ENCODE measurements at regions not wholly inside any gene's neighbourhood (a gene's known extent, or its start where the extent isn't known, plus 50 kb on each side); places are given as distances from the start of the nearest gene placed in this dataset.

DNA sequence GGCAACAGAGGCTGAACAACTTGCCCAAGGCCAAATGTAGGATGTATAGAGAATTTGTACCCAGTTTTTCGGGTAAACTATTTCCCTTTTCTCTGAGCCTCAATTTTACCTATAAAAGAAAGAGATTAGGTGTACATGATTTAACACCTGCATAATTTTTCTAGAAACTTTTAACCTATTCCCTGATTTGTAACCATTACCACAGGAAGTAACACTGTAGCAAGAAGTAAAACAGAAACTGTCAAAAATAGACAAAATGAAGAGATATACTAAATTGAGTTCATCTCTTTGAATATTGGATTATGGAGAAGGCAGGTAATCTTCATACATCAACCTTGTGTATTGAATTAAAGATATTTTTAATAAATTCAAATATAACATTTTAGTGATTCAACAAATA is 136.2 kb downstream of the ZC3H11B start:
- no peak for DNase-seq (ENCODE audit: low spot score)

DNA sequence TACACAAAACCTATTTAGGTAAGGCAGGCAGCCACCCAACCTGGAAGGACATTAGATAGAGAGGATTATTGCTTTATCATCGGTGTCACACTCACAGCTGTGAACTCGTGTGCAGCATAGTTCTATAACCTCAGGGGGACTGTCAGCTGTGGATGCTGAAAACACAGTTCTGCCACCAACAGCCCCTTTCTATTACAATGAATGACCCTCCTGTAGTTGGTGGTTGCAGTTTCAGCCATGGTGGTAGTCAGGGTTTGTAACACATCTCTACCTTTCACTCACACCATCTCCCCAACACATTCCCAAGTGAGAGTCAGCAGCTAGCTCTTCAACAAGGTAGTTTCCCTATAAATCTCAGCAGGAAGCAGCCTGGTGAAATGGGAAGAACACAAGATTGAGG is 136.8 kb downstream of the ZC3H11B start:
- DNase-seq (ENCODE audit: low spot score) = no peak

DNA sequence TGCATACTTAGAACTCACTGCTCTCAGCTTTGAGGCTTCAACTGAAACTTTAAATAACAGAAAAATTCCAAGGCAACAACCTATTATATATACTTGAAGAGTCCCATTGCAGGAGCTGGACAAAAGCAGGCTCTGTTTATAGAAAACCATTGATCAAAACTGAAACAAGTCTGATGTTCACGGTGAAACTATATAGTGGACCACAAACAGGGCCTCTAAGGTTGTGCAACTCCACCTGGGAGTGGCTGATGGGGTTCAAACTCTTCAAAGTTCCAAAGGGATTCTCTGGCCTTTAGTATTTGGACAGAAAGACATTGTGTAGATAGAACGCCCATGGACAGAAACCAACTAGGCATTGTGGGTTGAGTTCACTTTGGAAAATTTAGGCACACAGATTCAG is 140.3 kb downstream of the ZC3H11B start:
- DNase-seq (ENCODE audit: low spot score) = no peak

DNA sequence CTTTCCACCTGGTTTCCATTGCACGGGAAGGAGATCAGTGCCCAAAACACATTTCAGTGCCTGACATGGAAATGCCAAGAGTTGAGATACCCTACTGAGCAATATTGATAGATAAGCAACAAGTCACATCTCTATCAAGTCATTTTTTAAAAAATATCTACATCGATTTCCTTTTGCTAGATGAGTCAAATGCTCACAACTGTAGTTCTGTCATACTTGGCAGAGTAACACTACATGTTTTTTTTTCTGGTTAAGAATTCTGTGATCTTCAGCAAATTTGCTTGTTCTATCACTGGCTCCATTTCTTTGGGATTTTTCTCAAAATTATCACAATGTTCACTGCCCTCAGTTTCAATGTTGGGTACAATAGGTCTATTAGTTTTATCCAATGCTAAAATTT is 145.4 kb downstream of the ZC3H11B start:
- DNase-seq (ENCODE audit: low spot score) = no peak

DNA sequence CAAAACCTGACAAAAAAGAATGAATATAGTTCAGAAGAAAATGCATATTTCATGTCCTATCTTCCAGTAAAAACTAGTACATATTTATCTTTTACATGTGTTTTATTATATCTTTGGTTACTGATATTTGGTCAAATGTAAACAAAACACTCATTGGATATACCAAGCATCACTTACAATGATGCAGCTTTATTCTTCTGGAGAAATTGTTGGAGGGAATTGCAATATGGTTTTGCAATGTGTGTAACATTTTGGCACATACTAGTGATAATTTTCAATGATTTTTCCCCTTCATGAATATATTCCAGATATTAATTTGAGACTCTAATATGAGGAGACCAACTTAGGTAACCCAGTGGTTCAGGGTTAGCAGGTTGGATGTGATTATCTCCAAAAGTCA is 146.1 kb downstream of the ZC3H11B start:
- no peak for DNase-seq (ENCODE audit: low spot score)

DNA sequence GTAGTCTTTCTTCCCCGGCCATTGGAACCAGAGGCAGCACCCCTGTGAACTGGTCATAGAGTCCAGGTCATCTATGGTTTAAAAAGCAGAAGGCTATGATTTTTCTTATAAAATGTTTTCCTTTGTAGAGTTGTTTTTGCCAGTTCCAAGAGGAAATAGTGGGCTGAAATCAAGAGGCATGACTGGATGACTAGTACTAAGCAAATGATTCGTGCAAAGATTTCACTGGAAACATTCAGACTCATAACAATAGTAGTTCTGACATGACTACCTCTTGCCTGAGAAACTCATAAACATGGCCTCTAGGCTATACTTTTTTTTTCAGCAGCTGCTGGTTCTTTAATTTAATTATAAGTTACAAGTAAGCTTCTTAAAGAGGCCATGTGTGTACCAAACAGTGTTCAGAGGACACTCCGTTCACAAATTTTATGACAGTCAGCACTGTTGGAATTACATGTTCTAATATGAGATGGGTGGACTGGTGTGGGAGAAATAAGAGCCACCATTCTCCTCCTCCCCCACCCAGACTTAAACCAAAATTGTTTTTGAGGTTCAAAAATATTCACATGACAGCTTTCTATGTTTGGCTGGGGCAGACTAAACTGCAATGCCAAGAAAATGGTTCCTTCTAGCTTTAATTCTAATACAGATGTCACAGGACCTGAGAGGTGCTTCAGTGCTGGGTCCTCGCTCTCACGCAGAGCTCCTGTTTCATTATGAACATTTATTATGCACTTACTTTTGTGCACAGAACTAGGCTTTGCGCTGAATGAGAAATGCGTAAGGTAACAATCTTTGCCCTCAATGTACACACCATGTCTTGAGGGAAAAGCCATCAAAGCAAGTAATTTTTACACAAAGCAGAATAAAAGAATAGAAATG is 147.5 kb downstream of the ZC3H11B start:
- DNase-seq (ENCODE audit: low spot score) = no peak

DNA sequence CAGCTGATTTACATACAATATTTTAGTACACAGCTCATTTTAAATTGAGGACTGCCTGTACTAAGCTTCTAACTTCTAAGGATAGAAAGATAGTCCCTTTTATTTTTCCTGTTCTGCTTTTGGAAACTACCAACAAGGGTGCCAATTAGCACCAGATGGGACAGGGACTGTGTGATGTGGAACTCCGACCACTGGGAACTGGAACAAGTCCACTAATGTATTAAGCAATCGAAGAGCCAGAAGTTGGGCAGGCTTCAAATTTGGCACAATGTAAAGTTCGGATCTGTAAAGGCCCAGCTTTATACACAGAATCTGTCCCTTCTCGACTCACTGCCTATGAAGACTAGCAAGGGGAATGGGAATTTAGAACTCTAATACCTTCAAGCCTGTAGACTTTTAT is 149.3 kb downstream of the ZC3H11B start:
- DNase-seq (ENCODE audit: low spot score) = no peak

DNA sequence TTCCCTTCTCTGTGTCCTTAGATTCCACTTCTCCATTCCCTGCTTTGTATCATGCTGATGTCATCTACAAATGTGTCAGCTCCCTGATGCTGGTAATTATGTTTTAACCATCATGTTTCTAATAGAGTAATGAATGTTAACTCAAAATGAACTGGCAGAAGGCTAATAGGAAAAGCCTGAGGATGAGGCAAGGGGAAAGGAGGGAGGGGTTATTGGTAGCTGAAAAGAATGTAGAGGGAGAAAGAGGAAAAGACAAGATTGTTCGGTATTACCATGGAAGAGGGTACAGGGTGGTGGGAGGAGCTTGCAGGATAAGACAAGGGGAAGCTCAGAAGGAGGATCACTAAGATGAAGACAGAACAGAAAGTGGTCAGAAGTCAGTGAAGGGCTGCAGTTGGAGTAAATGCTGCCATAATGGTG is 150.9 kb downstream of the ZC3H11B start:
- DNase-seq (ENCODE audit: low spot score) = no peak

DNA sequence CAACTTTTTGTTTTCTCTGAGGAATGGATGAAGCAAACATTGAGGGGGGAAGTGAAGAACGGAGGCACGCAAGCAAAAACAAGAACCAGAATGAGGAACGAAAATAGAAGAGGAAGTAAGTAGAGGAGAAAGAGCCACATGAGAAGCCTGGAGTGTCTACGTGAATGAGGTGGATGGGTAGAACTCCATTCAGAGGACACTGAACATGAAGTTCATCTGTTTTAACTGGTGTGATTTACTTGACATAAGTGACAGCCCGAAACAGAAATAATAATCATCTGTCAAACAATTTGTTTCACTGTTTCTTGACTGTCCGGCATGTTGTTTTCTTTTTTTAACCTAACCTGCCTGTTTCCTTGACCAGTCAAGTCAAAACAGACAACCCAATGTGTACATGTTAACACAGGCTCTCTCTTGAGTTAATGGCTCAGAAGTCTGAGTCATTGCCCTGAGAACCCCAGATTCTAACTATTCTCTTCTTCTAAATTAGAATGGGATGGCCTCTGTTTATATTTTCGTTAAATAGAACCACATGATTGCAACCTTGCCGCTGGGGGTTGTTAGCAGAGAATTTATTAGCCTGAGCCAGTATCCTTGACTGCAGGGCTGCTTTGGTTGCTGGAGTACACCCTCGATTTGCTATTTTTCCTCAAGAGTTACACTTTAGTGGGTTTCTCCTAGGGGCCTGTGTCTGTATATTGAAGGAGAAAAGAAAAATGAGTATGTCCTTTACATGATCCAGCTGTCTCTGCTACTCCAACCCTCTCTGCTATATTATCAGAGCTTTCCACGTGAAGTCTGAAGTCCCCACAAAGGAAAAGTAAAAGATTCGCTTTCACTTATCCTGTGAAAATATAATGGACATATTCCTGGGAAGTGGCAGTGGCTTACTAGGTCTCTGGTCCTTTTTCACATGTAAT is 151.7 kb downstream of the ZC3H11B start:
- DNase-seq (ENCODE audit: low spot score) = no peak

DNA sequence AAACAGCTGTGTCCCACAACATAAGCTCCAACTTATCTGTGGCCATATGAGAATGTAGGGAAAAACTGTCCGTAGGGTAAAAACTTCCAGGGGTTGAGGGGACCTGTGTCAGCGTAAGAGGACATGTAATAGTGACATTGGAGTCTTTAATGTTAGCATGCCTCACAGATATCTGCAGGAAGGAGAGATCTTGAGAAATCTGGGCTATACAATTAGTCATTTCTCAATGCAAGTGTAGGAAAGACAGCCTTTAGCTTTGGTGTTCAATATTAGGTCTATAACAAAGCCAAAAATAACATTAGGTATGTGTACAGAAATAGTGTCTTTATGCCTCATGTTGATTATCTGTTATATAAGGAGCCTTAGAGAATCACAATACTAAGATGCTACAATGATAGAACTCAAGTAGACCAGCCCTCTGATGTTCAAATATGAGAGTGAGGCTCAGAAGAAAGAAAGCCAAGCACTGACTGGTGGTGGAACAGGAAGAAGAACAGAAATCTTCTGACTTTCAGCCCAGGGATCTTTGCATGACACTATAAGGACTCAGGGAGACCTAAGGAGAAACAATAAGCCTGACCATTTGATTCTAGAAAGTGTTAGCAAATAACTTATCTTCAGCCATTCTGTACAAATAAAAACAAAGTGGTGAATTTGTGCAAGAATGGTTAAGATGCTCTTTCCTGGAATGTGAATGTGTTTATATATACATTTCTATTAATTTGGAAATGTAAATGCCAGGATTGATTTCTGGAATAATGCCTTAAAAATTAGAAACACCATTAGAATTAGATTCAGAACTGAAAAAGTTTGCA is 152.6 kb downstream of the ZC3H11B start:
- no peak for DNase-seq (ENCODE audit: low spot score)

DNA sequence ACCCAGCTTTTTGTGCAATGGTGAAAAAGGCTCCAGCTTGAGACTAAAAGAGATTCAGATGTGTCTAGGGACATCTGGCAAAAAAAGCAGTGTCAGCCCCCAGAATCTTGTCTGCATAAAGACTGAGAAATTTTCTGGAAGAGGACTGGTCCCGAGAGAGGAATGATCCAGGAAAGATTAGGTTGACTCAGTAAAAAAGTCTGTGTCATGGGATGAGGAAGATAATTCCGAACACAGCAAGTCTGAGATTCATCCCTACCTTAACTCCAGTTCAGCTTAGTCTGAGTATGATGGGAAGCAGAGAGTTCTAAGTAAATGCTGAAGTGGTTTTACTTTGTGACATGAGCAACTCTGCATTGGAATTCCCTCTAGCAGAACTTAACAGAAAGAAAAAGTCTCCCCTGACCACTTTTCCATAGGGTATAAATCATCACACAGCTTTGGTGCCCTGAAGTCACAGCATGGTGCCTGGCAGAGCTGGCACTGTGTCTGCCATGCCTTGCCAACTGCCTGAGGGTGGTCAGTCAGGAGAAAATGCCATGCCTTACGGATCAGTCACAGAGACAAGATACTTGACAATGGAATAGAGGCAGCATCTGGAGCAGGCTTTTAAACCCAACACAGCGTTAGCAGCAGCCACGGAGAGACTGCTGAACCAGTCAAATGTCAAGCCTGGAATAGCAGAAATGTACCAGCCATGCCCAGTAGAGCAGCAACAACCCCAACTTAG is 153.4 kb downstream of the ZC3H11B start:
- no peak for DNase-seq (ENCODE audit: low spot score)

DNA sequence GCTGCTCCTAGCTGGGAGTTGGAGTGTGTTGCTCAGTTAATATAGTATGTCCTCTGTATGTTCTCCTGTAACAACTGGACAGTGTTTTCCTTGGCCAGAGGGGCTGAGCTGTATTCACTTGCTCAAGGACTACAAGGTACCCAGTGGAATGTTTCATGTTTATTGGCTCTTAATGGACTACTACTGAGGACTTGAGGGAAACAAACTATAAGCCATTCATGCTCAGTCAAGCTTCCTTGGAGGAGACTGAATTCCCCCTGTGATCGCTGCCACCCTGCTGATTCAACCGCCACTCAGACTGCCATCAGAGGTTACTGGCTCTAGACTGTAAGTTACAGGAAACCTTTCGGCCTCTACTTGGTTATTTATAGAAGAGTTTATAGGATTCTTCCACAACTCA is 166.6 kb downstream of the ZC3H11B start:
- peak; percentile 23 for DNase-seq (ENCODE audit: low spot score)

DNA sequence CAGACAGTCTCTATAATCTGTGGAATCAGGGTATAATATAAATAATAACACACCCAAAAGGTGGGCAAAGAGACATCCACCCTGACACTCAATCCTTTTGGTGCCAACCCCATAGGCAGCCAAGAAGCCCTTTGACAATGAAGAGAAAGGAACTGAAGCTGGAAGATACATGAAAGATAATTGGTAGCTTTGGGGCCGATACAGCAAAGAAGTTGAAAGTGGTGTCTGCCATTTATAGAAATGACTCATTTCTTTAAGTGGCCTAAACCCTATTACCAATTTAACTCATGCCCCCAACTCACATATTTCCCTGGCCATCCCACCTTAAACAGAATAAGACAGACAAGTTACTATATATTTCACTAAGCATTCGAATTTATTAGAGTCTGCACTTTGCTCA is 167.0 kb downstream of the ZC3H11B start:
- no peak for DNase-seq (ENCODE audit: low spot score)

DNA sequence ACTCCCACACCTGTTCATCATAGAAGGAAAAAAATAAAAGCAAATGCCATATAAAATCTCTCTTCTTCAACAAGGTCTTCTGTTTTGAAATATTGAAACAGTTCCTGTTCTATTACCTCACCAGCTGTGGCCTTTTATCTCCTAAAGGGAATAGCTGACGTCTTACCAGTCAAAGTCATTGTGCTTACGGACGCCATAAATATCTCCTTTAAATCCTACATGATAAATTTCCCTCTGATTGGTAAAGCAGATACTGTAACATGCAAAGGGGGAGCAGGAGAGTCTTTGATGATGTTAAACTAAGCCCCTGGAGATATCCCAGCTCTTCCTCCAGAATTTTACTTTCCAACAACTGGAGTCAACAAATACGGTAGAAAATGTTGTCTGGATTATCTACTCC is 168.4 kb downstream of the ZC3H11B start:
- no peak for DNase-seq (ENCODE audit: low spot score)

DNA sequence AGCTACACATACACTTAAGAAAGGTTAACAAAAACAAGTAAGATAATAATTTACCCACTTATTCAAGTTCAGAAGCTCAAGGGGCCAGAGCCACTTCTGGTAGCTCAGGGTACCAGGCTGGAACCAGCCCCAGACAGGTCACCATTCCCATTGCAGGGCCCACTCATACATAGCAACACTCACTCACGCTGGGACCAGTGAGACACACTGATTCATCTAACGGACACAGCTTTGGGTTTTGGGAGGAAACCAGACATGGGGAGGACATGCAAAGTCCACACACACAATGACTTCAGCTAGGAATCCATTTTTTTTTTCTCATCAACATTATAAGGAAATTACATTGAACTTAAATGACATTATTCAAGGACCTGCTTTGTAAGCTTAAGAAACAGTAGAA is 169.1 kb downstream of the ZC3H11B start:
- DNase-seq (ENCODE audit: low spot score) = no peak

DNA sequence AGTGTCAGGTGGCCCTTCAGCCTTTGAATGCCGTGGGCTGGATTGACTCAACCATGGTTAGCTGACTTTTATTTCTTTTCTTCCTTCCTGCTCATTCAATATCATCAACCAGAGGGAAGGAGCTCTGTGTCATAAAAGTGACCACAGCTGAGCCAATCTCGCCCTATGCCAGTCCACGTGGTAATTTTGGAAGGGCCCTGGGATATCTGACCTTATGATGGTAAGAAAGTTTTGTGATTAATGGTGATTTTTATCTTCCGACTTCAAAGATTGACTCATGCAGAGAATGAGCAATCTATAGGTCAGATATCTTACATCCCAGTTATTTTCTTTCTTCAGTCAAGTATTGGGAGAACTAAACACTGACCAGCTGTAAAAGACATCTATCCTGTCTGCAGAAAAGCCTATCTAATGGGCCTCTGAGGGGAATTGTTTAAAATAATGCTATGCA is 170.3 kb downstream of the ZC3H11B start:
- peak; percentile 78 for DNase-seq (ENCODE audit: low spot score)

DNA sequence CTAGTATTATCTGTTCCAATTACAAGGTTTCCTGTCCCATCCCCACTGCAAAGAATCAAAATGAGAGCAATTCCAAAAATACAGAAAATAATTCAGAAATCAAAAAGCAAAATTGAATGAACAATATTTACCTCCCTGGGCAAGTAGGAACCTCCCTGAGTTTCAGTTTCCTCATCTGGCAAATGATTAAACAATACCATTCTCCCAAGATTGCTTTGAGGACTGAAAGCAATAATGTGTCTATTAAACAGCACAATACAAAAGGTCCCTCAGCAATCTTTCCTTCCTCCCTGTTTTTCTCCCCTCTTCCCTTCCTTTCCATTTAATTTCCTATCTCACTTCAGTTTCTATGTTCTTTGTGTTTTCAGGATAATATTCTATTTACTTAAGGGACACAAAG is 171.0 kb downstream of the ZC3H11B start:
- DNase-seq (ENCODE audit: low spot score) = no peak

DNA sequence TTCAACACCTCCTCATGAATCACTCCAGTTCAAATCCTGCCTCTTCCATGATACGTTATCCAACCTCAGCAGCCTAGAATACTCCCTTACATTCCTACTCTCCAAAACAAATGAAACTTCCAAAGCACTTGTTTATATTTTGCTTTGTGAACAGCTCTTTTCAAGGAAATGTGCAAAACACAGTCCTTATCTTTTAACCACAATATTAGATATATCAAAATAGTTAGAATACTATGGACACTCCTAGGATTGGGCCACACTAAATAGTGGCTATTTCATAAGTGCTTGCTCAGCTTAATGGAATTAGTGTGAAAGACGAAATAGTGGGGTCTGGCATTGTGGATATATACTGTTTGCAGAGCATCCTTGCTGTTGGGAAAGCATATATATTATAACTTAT is 173.5 kb downstream of the ZC3H11B start:
- no peak for DNase-seq (ENCODE audit: low spot score)

DNA sequence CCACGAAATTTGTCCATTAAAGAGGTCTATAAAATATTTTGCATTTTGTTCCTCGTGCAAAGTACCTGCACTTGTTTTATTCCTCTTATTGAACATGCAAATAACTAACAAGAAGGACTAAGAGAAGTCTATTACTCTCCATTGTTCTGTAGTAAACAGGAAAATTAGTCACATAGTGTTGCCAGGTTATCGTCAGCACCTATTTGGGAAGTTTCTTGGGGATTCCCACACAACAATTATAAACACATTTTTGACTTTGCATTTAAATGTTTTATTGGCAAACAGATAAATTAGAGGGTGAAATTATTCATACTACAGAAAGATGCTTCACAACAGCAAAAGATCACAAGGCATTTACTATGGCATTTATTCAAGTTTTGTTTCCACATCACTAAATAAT is 174.5 kb downstream of the ZC3H11B start:
- DNase-seq (ENCODE audit: low spot score) = no peak

DNA sequence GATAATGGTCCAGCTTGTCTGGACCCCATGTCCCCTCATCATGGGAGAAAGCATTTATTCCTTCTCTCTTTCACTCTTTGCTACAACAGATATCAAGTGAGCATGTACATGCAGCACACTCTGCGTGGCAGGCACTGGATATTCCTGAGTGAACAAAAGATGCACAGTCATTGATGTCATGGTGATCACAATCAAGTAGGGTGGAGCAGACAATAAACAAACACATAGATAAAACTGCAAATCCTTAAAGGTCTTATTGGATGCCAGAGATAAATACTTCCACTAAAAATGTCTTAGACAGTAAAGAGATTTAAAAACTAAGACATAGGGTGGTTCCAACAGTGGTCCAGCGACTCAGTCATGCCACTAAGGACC is 178.0 kb downstream of the ZC3H11B start:
- DNase-seq (ENCODE audit: low spot score) = no peak

DNA sequence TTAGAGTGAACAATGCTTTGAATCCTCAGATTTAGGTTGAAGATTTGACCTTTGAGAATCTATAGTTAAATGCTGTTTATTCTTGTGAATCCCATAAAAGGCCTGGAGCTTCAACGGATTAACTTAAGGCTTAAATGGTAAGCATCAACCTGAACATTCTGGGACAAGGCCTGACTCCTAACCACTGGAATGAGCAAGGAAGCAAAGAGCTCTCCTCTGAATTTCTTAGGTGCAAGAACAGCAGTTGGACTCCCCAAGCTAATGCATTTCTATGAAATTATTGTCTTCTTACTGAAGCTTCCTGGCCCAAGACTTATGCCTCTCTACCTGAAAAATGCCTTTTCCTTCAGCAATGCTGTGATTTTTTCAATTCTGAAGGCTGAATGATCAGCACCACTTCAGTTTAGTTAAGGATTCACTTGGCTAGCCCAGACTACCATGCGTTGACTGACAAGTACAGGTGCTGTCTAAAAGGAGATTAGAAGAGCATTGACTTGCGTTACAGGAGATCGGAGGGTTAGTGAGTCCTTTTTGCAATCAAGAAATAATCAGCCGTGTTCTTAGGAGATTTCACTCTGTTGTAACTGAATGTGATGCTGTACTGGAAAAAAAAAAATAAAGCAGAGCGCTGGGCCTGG is 178.5 kb downstream of the ZC3H11B start:
- no peak for DNase-seq (ENCODE audit: low spot score)

Measured in A172 (cell line).